Brain microvascular endothelial cell (primary cell): ENCODE measurements at regions not wholly inside any gene's neighbourhood (a gene's known extent, or its start where the extent isn't known, plus 50 kb on each side); places are given as distances from the start of the nearest gene placed in this dataset.

Experiments used
- DNase-seq: peaks from one replicate; pipeline ENCODE4 v3.0.0-alpha.2; 2020
- H3K27ac ChIP-seq: fragments of 250-450 bp; sonication (Bioruptor Pico); 2 replicates; pipeline ENCODE4 v1.5.1; 2020; ENCODE audit warnings: mild to moderate bottlenecking, moderate library complexity
- H3K27me3 ChIP-seq: fragments of 250-450 bp; sonication (Bioruptor Pico); replicated peaks from 2 replicates; pipeline ENCODE4 v1.5.1; 2020; ENCODE audit warnings: mild to moderate bottlenecking
- H3K36me3 ChIP-seq: fragments of 250-450 bp; sonication (Bioruptor Pico); replicated peaks from 2 replicates; pipeline ENCODE4 v1.5.1; 2020; ENCODE audit warnings: mild to moderate bottlenecking
- H3K4me3 ChIP-seq: 2 replicates; pipeline ENCODE4 v1.5.1; 2011; ENCODE audit warnings: low read depth, mild to moderate bottlenecking, control low read depth, low read length, moderate library complexity
- CTCF ChIP-seq: IDR thresholded peaks from 2 replicates; pipeline ENCODE4 v1.5.1; 2011; ENCODE audit warnings: low read depth, mild to moderate bottlenecking, moderate library complexity, low read length, control low read depth, inconsistent platforms; ENCODE audit errors: missing control alignments
- in situ Hi-C: cut with HindIII; loops from 2 replicates; pipeline ENCODE4 v1.10.0; 2017; ENCODE audit warnings: low sequenced_read_pairs, low pct_ligation_motif_present

DNA sequence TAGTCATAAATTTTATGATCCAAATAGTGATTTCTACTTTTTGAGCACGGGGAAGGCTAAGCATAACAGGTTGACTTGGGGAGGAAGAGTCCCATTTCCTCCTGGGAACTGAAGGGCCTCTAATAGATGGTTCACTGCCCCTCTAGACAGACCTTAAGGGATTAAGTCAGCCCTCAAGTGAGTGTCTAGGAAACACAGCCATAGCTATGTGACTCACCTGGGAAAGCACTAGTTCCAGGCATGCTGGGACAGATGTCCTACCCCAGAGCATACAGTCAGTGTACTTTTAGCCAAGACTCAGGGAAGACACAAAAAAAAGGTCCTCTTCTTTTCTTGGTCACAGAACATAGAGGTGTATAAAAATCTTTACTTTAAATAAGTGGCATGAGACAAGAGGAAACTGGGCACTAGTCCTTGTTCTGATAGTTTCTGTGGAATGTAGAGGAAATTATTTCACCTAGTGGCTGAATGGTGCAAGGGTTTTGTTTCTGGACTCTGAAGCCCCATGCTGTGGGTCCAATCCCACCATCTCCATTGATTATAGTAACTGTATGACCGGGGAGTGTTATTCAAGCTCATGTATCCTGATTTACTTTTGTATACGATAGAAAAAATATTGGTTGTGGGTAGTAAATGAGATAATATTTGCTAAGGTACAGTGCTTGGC is 86.0 kb downstream of the NREP start:
- Histone ChIP-seq H3K36me3 (no peaks in the 10 kb centered on the region), H3K27me3 (no peaks in the 10 kb centered on the region), H3K27ac (no peak overlapping the region), H3K4me3 (no peak overlapping the region)
- peak; percentile 30 for TF ChIP-seq CTCF
- DNase-seq, result no peak
- in situ Hi-C loops, result no loop called here

DNA sequence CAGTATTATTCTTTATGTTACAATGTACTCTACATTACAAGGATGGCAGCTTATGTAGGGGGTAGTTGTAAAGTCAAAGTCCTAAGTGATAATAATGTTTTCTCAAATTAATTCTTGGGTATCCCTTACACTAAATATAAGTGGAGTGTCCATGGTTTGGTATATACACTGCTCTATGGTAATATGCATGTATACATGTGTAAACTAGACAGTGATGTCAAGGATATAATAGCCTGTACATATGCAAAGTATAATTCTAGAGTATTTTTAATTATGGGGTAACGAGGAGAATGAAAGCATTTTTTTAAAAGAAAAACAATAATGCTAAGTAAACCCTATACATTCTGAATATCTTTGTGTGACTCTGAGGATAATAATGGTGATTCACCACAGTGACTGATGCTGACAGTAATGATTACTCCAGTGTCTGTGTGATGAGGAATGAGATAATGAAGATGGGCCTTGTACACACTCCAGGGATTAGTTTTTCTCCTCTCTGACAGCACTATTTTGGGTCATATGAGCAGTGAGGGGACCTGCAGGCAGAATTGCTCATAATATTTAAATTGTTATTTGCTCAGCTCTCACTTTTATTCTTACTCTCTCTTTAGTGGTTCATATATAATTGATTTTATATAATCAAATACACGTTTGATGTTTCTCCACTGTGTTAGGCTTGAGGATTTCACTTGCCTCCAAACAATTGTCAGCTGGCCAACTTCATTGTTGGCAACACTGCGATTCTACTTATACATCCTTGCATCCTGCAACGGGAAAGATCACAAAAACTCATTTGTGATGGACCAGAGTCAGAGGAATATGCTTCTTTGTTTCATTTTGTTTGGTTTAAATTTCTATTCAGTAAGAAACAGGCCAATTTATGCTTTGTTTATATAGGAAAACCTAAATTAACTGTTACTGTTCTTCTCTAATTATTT is 88.2 kb downstream of the NREP start:
- no peaks in the 10 kb centered on the region for H3K36me3 ChIP-seq
- peak; percentile 51 for DNase-seq
- H3K27me3 ChIP-seq, result no peaks in the 10 kb centered on the region
- H3K27ac ChIP-seq, result no peak overlapping the region
- no peak overlapping the region for H3K4me3 ChIP-seq
- no peak for TF ChIP-seq CTCF
- in situ Hi-C loops, result no loop called here

DNA sequence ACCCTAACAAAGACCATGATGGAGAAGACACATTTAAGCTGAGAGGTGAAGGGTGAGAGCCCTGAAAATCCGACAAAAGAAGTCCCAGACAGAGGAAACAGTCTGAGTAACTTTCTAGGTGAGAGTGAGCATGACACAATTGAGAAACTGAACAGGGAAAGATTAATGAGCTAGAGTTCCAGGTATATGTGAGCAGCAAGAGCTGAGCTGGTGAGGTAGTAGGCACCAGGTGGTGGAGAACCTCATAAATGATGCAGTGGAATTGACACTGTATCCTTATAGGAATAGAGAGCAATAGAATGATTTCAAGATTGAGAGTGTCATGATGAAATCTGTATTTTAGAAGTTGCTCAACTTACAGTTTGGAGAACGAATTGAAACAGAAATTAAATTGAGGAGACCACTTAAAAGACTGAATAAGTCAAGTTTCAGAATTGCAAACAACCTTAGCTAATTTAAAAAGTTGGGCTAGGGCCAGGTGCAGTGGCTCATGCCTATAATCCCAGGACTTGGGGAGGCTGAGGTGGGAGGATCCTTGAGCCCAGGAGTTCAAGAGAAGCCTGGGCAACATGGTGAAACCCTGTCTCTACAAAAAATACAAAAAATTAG is 89.8 kb downstream of the NREP start:
- in situ Hi-C loops, result no loop called here
- no peak for TF ChIP-seq CTCF
- no peaks in the 10 kb centered on the region for H3K27me3 ChIP-seq

DNA sequence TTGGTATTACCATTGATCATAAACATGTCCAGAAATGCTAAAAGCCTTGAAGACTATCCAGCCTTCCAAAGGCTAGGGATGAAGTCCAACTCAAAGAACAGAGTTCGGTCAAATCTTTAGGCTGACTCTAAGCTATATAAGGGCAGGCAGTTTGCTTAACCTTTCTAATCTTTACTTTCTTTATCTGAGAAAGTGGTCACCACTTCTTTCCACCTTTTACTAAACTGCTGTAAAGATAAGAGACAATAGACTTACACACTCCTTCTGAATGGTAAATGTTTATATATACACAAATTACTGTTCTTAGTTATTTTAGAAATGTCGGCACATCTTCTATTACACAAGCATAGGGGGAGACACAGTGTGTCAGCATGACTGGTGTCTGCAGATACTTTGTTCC is 100.4 kb downstream of the NREP start:
- in situ Hi-C loops, result no loop called here
- Histone ChIP-seq H3K27ac (no peak overlapping the region), H3K36me3 (no peaks in the 10 kb centered on the region), H3K27me3 (no peaks in the 10 kb centered on the region), H3K4me3 (no peak overlapping the region)
- TF ChIP-seq CTCF, result no peak
- no peak for DNase-seq

More for the DNA sequence above, 89.8 kb downstream of the NREP start:
- Histone ChIP-seq H3K4me3 (no peak overlapping the region), H3K27ac (no peak overlapping the region), H3K36me3 (no peaks in the 10 kb centered on the region)
- DNase-seq, result no peak

DNA sequence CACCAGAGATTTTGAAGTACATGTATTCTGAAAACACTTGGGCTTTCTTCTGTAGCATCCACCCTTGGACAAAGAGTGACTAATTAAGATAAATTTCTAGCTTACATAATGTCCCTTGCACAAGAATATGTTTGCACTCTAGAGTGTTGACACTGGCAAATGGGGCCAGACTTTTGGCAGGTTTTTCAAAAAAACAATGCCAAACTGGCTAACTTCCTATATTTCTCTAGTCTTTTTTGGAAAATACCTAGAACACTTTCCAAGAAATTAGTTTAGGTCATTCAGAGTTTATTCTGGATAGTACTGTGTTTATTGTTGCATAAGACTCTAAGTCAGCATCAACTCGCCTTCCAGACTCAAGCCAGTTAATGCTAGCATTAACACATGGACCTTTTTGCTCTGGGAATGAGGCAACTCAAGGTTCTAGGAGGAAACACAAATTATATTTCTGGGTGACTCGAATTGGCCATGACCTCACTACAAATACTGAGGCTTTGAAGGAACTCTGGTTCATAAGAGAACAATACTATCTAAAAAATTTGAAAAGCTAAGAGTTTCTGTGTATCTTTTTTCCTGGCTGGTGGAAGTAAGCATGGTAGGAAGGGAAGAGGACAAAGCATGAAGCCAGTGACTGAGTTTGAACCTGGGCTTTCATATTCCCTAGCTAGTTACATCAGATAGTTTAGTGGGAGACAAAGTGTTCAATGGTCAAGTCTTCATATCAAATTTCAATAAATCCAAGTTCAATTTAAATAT is 101.6 kb downstream of the NREP start:
- H3K4me3 ChIP-seq, result no peak overlapping the region

More for the DNA sequence above, 101.6 kb downstream of the NREP start:
- H3K36me3 ChIP-seq, result no peaks in the 10 kb centered on the region
- in situ Hi-C loops, result no loop called here
- H3K27me3 ChIP-seq, result no peaks in the 10 kb centered on the region
- TF ChIP-seq CTCF, result no peak
- DNase-seq, result peak; percentile 22
- H3K27ac ChIP-seq, result no peak overlapping the region
